Right atrium auricular region (tissue), 2 donors: ENCODE measurements at regions not wholly inside any gene's neighbourhood (a gene's known extent, or its start where the extent isn't known, plus 50 kb on each side); places are given as distances from the start of the nearest gene placed in this dataset.

Source experiments
- DNase-seq: peaks from one replicate; pipeline ENCODE4 v3.0.0-alpha.2; 2019; ENCODE audit warnings: low spot score
- H3K27ac ChIP-seq, 2 donors: fragments of 200-600 bp; sonication (generic); 1 replicate in 1 of 2; 2 replicates in 1 of 2; pipeline ENCODE4 v1.5.1; 2016 to 2019
- H3K27me3 ChIP-seq, 2 donors: fragments of 200-600 bp; sonication (generic); one replicate each; pipeline versions ENCODE4 v1.5.1 to v1.6.0; 2017 to 2019
- H3K36me3 ChIP-seq: fragments of 200-600 bp; sonication (generic); one replicate; pipeline ENCODE4 v1.5.1; 2016
- H3K4me1 ChIP-seq, 2 donors: fragments of 200-600 bp; sonication (generic); one replicate each; pipeline versions ENCODE4 v1.5.1 to v1.6.0; 2017 to 2019
- H3K4me3 ChIP-seq, 2 donors: fragments of 200-600 bp; sonication (generic); 1 replicate in 1 of 2; 2 replicates in 1 of 2; pipeline ENCODE4 v1.5.1; 2017 to 2019; ENCODE audit warnings: mild to moderate bottlenecking in 1 of 2, moderate library complexity in 1 of 2
- H3K9me3 ChIP-seq, 2 donors: fragments of 200-600 bp; sonication (generic); one replicate each; pipeline ENCODE4 v1.5.1; 2019
- TF ChIP-seq, protein P1 (sequence below), 2 donors: fragments of 200-600 bp; sonication (generic); IDR thresholded peaks; one replicate each; pipeline ENCODE4 v1.5.1; 2019; ENCODE audit warnings: antibody characterized with exemption in 2 of 2

DNA sequence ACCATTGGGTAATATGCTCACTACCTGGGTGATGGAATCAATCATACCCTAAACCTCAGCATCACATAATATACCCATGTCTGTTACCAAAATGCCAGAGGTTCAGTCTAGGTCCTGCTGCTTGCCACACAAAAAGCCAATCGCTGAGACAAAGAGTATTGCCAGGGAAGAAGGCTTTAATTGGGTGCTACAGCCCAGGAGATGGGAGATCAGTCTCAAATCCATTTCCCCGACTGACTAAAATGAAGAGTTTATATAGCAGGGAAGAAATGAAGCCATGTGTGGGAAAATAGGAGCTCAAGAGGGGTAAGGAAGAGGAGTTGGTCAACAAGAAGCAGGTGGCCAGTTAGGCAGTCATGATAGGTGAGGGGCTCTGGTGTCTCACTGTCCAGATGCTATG is 149.6 kb downstream of the QRSL1 start:
- Histone ChIP-seq H3K9me3 (no peaks in the 10 kb centered on the region), H3K4me1 (no peaks in the 10 kb centered on the region), H3K27ac (no peak overlapping the region), H3K4me3 (no peak overlapping the region), H3K36me3 (no peaks in the 10 kb centered on the region), H3K27me3 (no peaks in the 10 kb centered on the region)
- TF ChIP-seq, protein P1, sequence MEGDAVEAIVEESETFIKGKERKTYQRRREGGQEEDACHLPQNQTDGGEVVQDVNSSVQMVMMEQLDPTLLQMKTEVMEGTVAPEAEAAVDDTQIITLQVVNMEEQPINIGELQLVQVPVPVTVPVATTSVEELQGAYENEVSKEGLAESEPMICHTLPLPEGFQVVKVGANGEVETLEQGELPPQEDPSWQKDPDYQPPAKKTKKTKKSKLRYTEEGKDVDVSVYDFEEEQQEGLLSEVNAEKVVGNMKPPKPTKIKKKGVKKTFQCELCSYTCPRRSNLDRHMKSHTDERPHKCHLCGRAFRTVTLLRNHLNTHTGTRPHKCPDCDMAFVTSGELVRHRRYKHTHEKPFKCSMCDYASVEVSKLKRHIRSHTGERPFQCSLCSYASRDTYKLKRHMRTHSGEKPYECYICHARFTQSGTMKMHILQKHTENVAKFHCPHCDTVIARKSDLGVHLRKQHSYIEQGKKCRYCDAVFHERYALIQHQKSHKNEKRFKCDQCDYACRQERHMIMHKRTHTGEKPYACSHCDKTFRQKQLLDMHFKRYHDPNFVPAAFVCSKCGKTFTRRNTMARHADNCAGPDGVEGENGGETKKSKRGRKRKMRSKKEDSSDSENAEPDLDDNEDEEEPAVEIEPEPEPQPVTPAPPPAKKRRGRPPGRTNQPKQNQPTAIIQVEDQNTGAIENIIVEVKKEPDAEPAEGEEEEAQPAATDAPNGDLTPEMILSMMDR (IDR thresholded peaks at IDR 0.05), result no peak
- DNase-seq, result no peak

DNA sequence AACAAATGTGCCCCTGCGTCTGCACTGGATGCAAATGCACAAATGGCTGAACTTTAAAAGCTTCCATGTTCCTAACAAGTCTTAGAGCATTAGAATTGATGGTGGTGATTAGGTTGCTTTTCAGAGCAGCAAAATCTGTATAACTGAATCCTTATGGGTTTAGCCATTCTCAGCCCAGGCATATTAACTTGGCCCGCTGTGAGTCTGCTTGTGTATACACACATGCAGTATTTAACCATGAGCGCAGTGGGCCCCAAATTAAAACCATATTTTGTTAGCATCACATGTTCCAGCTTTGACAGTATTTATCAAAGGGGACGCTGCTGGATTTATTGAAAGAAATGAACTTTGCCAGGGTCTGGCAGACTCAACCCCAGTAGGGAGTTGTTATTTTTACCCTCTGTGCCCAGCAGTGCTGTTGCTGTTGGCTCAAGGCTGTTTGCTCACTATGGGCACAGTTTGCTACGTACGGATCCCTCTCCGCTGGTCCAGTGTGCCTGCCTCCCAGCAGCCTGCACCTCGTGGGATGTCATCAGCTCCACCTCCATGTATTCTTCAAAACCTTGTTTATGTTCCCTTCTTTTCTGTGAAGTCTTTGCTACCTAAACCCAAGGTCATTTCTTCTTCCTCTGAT is 144.7 kb downstream of the QRSL1 start:
- Histone ChIP-seq H3K27ac (no peak overlapping the region), H3K4me3 (no peak overlapping the region), H3K9me3 (peaks cover 0 to 18% of the 10 kb centered on the region in 2 donors), H3K36me3 (no peaks in the 10 kb centered on the region), H3K4me1 (no peaks in the 10 kb centered on the region), H3K27me3 (no peaks in the 10 kb centered on the region)
- DNase-seq, result no peak
- TF ChIP-seq, protein P1 (IDR thresholded peaks at IDR 0.05), result no peak

DNA sequence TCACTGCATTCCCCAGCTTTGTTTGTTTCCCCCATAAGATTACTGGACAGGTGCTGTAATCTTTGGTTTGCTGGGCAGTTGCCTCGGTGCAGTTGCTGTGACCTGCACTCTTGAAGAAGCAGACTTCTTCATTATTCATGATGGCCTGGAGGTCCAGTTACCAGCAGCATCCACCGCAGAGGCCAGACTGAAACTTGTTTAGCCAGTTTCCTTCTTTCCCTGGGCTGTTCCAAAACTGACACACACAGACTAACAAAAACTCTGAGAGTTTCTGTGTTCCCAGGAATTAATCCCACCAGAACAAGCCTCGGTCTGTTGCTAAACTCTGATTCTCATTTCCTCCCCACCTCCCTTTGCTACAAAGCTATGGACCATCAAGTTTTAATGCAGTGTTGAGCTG is 144.1 kb downstream of the QRSL1 start:
- H3K36me3 ChIP-seq, result no peaks in the 10 kb centered on the region
- DNase-seq, result no peak
- H3K27me3 ChIP-seq, result no peaks in the 10 kb centered on the region
- TF ChIP-seq, protein P1 (IDR thresholded peaks at IDR 0.05), result no peak
- H3K9me3 ChIP-seq, result peaks cover 0 to 18% of the 10 kb centered on the region in 2 donors
- H3K4me3 ChIP-seq, result no peak overlapping the region
- no peaks in the 10 kb centered on the region for H3K4me1 ChIP-seq
- no peak overlapping the region for H3K27ac ChIP-seq

DNA sequence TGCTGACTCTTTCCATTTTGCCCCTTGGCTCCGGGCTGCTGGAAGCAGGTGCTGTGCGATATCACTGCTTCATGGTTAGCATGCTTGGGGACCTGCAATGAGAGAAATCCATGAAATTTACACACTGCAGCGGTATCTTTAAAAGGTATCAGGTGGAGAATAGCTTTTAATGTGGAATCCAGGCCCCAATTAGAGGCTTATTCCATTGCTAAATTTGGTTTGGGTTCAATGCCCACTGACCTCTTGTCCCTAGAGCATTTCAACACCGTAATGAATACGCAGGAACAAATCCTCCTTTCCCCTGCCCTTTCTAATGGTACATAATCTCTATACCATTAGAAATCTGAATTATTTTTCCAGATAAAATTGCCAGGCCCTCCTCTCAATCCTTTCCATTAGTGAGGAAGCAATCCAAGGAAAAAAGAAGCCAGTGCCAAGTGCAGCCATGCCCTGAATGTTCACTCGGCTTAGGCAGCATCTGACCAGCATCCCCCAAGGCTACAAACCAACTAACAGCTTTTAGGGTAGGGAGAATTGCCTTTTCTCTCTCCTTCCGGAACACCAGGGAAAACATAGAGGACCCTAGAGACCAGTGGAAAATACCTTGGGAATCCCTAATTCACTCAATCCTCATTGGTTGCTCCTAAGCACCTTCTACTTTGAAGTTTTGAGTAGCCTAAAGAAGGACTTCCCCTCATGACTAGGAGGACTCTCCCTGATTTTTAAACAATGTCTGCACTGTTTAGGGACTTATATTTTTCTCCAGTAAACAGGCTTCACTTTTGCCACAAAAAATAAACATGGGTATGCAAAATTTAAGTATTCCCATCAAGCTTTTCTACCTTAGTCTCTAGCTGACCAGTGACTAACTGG is 143.1 kb downstream of the QRSL1 start:
- no peaks in the 10 kb centered on the region for H3K4me1 ChIP-seq
- no peaks in the 10 kb centered on the region for H3K36me3 ChIP-seq
- H3K27ac ChIP-seq, result no peak overlapping the region
- H3K27me3 ChIP-seq, result no peaks in the 10 kb centered on the region
- peaks cover 0 to 18% of the 10 kb centered on the region in 2 donors for H3K9me3 ChIP-seq
- no peak overlapping the region for H3K4me3 ChIP-seq
- TF ChIP-seq, protein P1 (IDR thresholded peaks at IDR 0.05), result no peak
- DNase-seq, result no peak

DNA sequence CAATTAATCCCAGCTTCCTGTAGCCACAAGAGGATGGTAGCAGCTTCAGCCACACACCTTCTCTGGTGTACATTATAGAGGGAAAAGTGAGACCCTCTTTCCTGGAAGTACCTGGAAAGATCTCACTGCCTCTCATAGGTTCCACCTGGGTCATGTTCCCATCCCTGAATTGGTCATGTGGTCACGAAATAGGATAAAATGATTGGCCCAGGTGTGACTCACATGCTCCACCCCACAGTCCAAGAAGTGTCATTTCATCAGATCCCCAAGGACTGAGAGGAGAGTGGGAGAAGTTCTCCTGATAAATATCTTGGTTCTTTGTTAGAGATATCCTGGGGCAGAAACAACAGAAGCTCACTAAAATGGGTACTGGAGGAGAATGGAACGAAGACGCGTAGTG is 142.4 kb downstream of the QRSL1 start:
- Histone ChIP-seq H3K36me3 (no peaks in the 10 kb centered on the region), H3K4me1 (no peaks in the 10 kb centered on the region), H3K9me3 (peaks cover 0 to 18% of the 10 kb centered on the region in 2 donors), H3K4me3 (no peak overlapping the region), H3K27ac (no peak overlapping the region), H3K27me3 (no peaks in the 10 kb centered on the region)
- no peak for DNase-seq
- TF ChIP-seq, protein P1 (IDR thresholded peaks at IDR 0.05), result no peak
